Uterus (tissue), 2 donors: ENCODE measurements at regions not wholly inside any gene's neighbourhood (a gene's known extent, or its start where the extent isn't known, plus 50 kb on each side); places are given as distances from the start of the nearest gene placed in this dataset.

Source experiments
- POLR2A ChIP-seq, 2 donors: fragments of 450-650 bp; IDR thresholded peaks; one replicate each; pipeline ENCODE4 v1.6.1; 2016; ENCODE audit warnings: antibody characterized with exemption in 2 of 2, mild to moderate bottlenecking in 1 of 2, moderate library complexity in 1 of 2
- TF ChIP-seq, protein P1 (sequence below), 4 experiments: fragments of 200-600 bp in 2 of 4; fragments of 450-650 bp in 2 of 4; sonication (generic) in 2 of 4; IDR thresholded peaks; one replicate each; pipeline ENCODE4 v1.5.1; 2016 to 2019; ENCODE audit warnings: antibody characterized with exemption in 4 of 4, mild to moderate bottlenecking in 2 of 4, moderate library complexity in 1 of 4

DNA sequence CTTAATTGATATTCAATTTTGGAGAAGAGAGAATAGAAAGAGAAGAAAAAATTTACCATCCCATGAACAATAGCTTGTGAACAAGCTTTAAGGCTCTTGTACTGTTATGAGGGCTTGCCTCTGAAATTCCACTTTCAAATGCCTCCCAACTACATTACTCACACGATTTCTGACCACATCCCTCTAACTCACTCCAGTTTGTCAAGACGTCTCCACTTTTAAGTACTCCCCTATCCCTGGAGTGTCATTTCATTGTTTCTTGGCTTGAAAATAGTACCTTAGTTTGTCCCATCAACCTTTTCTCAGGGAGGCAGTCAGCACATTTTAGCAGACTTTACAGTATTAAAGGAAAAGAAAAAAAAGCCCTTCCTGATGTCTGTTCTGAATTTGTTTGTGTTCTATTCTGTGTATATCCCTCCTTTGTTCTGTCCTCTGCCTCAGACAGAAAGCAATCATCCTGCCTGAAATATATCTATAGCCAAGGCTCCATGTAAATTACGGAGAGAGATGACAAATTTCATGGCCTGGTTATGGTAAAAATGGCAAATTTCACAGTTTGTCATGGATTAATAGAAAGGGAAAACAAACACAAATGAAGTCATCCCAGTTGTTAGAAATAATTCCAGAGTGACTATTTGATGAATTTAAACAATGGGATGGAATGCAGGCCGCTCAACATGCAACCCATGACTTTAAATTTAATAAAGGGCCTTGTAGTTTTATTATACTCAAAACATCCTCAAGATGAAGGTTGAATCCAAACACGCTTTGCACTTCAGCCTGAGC is 228.8 kb downstream of the ETAA1 start:
- no peak for TF ChIP-seq POLR2A (IDR thresholded peaks at IDR 0.05)
- TF ChIP-seq, protein P1, sequence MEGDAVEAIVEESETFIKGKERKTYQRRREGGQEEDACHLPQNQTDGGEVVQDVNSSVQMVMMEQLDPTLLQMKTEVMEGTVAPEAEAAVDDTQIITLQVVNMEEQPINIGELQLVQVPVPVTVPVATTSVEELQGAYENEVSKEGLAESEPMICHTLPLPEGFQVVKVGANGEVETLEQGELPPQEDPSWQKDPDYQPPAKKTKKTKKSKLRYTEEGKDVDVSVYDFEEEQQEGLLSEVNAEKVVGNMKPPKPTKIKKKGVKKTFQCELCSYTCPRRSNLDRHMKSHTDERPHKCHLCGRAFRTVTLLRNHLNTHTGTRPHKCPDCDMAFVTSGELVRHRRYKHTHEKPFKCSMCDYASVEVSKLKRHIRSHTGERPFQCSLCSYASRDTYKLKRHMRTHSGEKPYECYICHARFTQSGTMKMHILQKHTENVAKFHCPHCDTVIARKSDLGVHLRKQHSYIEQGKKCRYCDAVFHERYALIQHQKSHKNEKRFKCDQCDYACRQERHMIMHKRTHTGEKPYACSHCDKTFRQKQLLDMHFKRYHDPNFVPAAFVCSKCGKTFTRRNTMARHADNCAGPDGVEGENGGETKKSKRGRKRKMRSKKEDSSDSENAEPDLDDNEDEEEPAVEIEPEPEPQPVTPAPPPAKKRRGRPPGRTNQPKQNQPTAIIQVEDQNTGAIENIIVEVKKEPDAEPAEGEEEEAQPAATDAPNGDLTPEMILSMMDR (IDR thresholded peaks at IDR 0.05): no peak
